ENCODE measurements at regions not wholly inside any gene's neighbourhood (a gene's known extent, or its start where the extent isn't known, plus 50 kb on each side); places are given as distances from the start of the nearest gene placed in this dataset.

DNA sequence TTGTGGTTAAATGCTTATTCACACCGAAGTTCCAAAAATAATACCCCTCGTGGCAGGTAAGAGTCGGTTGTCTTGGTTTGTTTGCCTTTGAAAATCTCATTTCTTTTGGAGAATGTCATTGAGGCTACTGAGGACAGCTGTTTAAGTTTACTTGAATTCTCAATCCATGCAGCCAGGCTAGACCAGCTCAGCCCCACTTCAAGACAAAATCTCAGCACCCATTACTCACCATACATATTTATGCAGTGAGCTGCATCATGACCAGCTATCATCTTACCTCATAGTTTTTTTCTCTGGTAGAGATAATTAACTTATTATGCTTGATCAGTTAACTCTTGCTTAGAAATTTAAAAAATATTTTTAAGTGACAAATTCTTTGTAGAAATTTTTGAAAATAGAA, 115.9 kb downstream of the HAUS1 start:
- TF ChIP-seq TBP (IDR thresholded peaks at IDR 0.05; ENCODE audit: low read depth, low read length) (no peak), GABPA (IDR thresholded peaks at IDR 0.05; ENCODE audit: borderline replicate concordance, insufficient read depth, low read length) (no peak), RNF2 (IDR thresholded peaks at IDR 0.05; ENCODE audit: borderline replicate concordance, low read depth, low read length, missing control alignments, poor library complexity, severe bottlenecking) (no peak), SAP30 (IDR thresholded peaks at IDR 0.05; ENCODE audit: insufficient read depth, insufficient replicate concordance, low read length) (no peak)
- Histone ChIP-seq H4K91ac (replicated peaks; ENCODE audit: insufficient read length, low read length) (no peak overlapping the region), H2BK5ac (ENCODE audit: low read depth, low read length) (no peak overlapping the region), H2BK120ac (replicated peaks; ENCODE audit: low read depth, low read length) (no peak overlapping the region), H3K23ac (ENCODE audit: insufficient read length) (no peak overlapping the region), H2AFZ (ENCODE audit: low read length) (no peak overlapping the region), H3K56ac (replicated peaks; ENCODE audit: insufficient read length, low read depth, low read length) (no peak overlapping the region), H3K27ac (ENCODE audit: low read depth, low read length) (no peak overlapping the region), H4K5ac (ENCODE audit: insufficient read length, low read depth, low read length) (no peak overlapping the region), H3K18ac (ENCODE audit: extremely low read depth, low read length) (no peak overlapping the region), H3K4me1 (replicated peaks in 1 of 4; ENCODE audit: control insufficient read depth in 3 of 4, insufficient read depth in 4 of 4, low read length in 3 of 4) (no peaks in the 10 kb centered on the region; a peak in 1 of 7 replicates), H3K79me2 (ENCODE audit: control insufficient read depth in 1 of 2, insufficient read depth in 2 of 2, low read length in 2 of 2) (peaks cover 0 to 14% of the 10 kb centered on the region in 2 experiments; a peak in 2 of 4 replicates), H3K36me3 (ENCODE audit: control insufficient read depth in 2 of 4, insufficient read depth in 4 of 4, low read length in 3 of 4) (peaks cover 0 to 12% (median 5%) of the 10 kb centered on the region in 4 experiments; a peak in 4 of 8 replicates), H2AK5ac (ENCODE audit: low read depth, low read length) (no peak overlapping the region), H2BK20ac (ENCODE audit: low read length) (no peak overlapping the region), H3K23me2 (ENCODE audit: low read depth, low read length) (no peaks in the 10 kb centered on the region), H2BK12ac (ENCODE audit: low read depth, low read length) (no peak overlapping the region), H3K27me3 (replicated peaks in 1 of 4; ENCODE audit: control insufficient read depth in 3 of 4, extremely low read depth in 1 of 4, insufficient read depth in 3 of 4, low read length in 3 of 4) (no peaks in the 10 kb centered on the region), H3K4me3 (ENCODE audit: extremely low read depth in 1 of 4, insufficient read depth in 2 of 4, low read depth in 3 of 4, low read length in 4 of 4) (no peak overlapping the region), H3K79me1 (ENCODE audit: low read depth, low read length) (peaks cover 4% of the 10 kb centered on the region), H3K9me3 (ENCODE audit: insufficient read depth in 2 of 2, low read depth in 1 of 2, low read length in 1 of 2) (no peaks in the 10 kb centered on the region), H4K8ac (ENCODE audit: extremely low read depth, insufficient read depth, low read length) (no peak overlapping the region), H3K4me2 (ENCODE audit: insufficient read depth in 1 of 2, low read depth in 2 of 2, low read length in 2 of 2) (no peak overlapping the region), H3K9ac (replicated peaks in 1 of 4; ENCODE audit: extremely low read depth in 1 of 4, low read depth in 3 of 4, low read length in 3 of 4) (no peak overlapping the region), H3K4ac (replicated peaks; ENCODE audit: insufficient read length, low read depth, low read length) (no peak overlapping the region), H2BK15ac (ENCODE audit: low read length) (no peak overlapping the region), H3K14ac (ENCODE audit: insufficient read length) (no peak overlapping the region), H4K20me1 (replicated peaks in 1 of 2; ENCODE audit: control insufficient read depth in 1 of 2, insufficient read depth in 2 of 2, low read length in 2 of 2) (peaks cover 0 to 2% of the 10 kb centered on the region in 2 experiments)
- FAIRE-seq (no peak), DNase-seq (ENCODE audit: low read depth in 1 of 2, low spot score in 2 of 2) (no peak)
- WGBS, 2 experiments (ENCODE audit: extremely low coverage in 1 of 2, insufficient coverage in 1 of 2, insufficient read length in 1 of 2, insufficient replicate concordance in 2 of 2, low coverage in 1 of 2, low lambda C conversion rate in 2 of 2, missing lambda C conversion rate in 1 of 2), result 88% methylated on average over 3 of the region's 3 CpGs; no CpG with 5 or more reads in 1 of the 2 experiments
- ChIA-PET POLR2A (ENCODE audit: partially characterized antibody) (interaction anchor here (1.8 kb wide), 1 partner anchor 47 kb away, joined by 4 read pairs; a partner anchor contains a TSS), CTCF (ENCODE audit: partially characterized antibody) (interaction anchor here (1.0 to 2.5 kb wide), 4 partner anchors 9 to 135 kb away, joined by 3 to 12 read pairs (median 3); a partner anchor contains a TSS)

All from H1 (cell line).